GM12872 (cell line): ENCODE measurements at regions not wholly inside any gene's neighbourhood (a gene's known extent, or its start where the extent isn't known, plus 50 kb on each side); places are given as distances from the start of the nearest gene placed in this dataset.

Experiments used
- TF ChIP-seq, protein P1 (sequence below): IDR thresholded peaks from 3 replicates; pipeline ENCODE4 v1.5.1; 2011; ENCODE audit warnings: low read depth, mild to moderate bottlenecking, low read length, moderate library complexity; ENCODE audit not compliant: insufficient read depth

DNA sequence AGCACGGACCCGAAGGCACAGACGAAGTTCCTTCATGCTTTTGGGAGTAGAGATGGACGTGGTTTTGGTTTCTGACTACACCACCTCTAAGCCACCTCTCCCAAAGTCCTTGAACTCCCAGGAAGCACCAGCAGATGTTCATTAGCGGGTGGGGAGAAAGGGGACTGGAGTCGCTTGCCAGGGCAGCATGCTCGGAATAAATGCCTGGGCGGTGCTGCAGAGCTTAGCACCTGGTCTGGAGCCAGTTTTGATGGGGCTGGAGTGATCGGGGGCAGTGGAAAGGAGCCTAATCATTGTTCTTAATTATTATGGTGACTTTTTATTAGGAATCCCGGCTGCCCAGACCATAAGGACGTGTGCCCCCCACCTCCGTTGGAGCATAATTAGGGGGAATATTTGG is 220.8 kb downstream of the TFCP2L1 start:
- TF ChIP-seq, protein P1, sequence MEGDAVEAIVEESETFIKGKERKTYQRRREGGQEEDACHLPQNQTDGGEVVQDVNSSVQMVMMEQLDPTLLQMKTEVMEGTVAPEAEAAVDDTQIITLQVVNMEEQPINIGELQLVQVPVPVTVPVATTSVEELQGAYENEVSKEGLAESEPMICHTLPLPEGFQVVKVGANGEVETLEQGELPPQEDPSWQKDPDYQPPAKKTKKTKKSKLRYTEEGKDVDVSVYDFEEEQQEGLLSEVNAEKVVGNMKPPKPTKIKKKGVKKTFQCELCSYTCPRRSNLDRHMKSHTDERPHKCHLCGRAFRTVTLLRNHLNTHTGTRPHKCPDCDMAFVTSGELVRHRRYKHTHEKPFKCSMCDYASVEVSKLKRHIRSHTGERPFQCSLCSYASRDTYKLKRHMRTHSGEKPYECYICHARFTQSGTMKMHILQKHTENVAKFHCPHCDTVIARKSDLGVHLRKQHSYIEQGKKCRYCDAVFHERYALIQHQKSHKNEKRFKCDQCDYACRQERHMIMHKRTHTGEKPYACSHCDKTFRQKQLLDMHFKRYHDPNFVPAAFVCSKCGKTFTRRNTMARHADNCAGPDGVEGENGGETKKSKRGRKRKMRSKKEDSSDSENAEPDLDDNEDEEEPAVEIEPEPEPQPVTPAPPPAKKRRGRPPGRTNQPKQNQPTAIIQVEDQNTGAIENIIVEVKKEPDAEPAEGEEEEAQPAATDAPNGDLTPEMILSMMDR, result no peak

DNA sequence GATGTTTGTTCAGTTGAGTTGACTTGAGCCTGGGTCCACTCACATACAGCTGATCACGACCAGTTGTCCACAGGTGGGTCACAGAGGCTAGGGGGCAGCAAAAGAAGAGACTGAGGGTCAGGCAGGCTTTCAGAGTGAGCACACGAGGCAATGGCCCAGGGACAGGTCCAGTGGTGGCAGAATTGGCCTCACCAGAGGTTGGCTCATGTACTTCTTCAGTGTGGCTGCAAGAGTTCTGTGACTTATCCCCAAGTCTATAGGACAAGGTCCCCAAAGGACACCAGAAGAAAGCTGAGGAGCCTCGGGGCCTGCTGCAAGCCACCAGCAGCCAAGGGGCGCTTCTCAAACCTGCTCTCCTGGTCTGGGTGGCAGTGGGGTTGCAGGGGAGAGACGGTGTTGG is 219.8 kb downstream of the TFCP2L1 start:
- TF ChIP-seq, protein P1, result no peak

DNA sequence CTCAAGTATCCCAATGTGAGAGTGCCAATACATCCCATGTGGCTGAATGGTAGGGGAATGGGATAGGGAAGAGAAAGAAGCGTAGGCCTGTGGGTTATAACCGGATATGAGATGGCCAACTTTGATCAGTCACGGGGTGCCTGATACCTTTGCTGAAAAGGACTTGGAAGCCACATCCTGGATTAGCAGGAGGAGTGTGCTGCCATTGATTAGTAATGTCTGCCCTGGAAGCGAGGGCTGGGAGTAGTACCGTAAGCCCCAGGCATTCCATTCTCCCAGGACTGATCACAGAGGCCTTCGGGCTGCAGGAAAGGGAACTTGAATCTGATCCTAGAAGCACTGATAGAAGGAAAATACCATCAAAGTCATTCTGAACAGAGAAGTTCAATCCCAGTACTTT is 218.5 kb downstream of the TFCP2L1 start:
- TF ChIP-seq, protein P1, result no peak

DNA sequence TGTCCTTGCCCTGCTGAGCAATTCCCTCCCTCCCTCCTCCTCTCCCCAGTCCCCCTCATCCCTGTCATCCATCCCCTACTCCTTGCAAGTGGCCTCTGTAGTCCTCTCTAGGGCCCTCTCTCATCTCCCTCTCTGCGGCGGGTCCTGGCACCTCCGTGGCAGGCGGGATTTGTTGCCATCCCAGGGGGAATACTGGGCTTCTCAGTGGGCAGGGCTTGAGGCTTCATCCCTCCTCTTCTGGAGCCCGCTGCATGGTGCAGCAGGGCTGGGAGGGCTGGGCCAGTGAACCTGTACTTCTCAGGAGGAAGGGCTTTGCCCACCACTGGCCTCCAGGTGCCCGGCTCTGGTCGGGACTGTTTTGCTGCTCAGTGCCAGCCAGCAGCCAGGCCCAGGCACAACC is 216.2 kb downstream of the TFCP2L1 start:
- TF ChIP-seq, protein P1, result no peak

DNA sequence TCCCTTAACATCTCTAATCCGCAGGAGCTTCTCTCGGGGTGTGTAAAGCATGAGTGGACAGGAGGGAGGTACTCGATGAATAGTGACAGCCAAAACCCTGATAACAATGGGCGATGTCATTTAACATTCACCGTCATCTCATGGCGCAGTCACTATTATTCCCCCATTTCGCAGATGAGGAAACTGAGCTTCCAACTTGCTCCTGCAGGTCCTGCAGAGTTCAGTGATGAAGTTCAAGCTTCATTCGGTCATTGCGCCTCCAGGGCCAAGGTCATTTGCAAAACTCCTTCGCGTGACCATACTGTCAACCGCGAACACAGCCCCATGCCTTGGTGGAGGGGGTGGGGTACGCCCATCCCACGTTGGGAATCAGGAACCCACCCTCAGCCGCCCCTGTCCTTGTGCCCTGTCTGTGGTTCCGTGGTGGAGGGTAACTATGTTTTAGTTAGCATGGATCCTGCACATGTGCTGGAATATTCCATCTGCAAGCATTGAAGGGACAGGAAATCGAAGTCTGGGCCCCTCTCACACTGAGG is 215.5 kb downstream of the TFCP2L1 start:
- TF ChIP-seq, protein P1, result no peak

DNA sequence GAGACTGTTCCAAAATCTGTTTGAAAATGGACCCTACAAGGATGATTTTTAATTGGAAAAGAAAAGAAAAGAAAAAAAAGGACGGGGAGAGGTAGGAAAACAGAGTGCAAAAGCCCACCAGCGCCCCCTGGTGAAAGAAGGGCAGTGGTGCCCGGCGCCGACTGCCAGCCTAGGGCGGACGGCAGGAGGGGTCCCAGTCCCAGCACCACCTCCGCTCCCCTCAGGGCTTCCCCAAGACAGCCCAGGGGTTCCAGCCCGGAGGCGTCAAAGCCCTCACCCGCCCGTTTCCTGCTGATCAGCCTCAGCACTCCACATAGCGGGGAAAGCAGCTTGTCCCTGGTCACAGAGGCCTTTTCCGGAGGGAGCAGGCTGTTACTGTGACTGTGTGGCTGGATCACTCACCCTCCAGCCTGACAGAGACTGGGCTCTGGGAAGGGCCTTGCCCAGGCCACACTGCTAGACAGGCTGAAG is 213.9 kb downstream of the TFCP2L1 start:
- TF ChIP-seq, protein P1, result peak; percentile 86

DNA sequence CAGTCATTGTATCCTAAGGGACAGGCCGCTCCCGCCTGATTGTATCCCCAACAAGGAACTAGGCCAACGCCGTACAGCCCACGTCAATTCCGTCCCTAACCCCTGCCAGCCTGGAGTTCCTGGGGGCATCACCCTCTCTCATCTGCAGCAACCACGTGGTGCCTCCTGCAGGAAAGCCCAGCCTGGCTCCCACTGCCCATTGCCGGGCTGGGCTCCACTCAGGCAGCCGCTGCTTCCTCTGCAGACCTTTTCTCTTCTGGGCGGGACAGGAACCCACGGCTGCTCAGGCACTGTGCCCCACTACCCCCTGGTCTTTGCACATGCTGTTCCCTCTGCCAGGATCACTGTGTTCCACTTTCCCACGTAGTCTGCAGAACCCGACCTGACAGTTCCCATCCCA is 212.2 kb downstream of the TFCP2L1 start:
- TF ChIP-seq, protein P1, result no peak
